Anterior cingulate cortex (tissue), 58 donors: ENCODE measurements at regions not wholly inside any gene's neighbourhood (a gene's known extent, or its start where the extent isn't known, plus 50 kb on each side); places are given as distances from the start of the nearest gene placed in this dataset.

Experiments
- DNase-seq, 58 donors: peaks; one replicate each; lab custom pipeline; 2025; lab: John Stamatoyannopoulos, UW

GRCh38 chr2:41364842-41365241, 683.0 kb upstream of the PKDCC start:
- no peak for DNase-seq

- DNase-seq: no peak
These were observed 671.9 kb upstream of the PKDCC start for GRCh38 chr2:41375901-41376300.

GRCh38 chr2:41377837-41378236, 670.0 kb upstream of the PKDCC start:
- no peak for DNase-seq

- DNase-seq: no peak
These were observed 669.4 kb upstream of the PKDCC start for GRCh38 chr2:41378420-41378819.

GRCh38 chr2:41379496-41380221, 668.2 kb upstream of the PKDCC start:
- DNase-seq: no peak

GRCh38 chr2:41381701-41382100, 666.1 kb upstream of the PKDCC start:
- DNase-seq: no peak

- DNase-seq: no peak
These were observed 660.3 kb upstream of the PKDCC start for GRCh38 chr2:41387519-41387918.

- DNase-seq: no peak
These were observed 654.2 kb upstream of the PKDCC start for GRCh38 chr2:41393621-41394020.

GRCh38 chr2:41394541-41394940, 653.3 kb upstream of the PKDCC start:
- DNase-seq: no peak

GRCh38 chr2:41395692-41396091, 652.1 kb upstream of the PKDCC start:
- DNase-seq: no peak

- DNase-seq: no peak
These were observed 648.3 kb upstream of the PKDCC start for GRCh38 chr2:41399437-41400087.

GRCh38 chr2:41400088-41400665, 647.6 kb upstream of the PKDCC start:
- DNase-seq: no peak

- DNase-seq: no peak
These were observed 642.4 kb upstream of the PKDCC start for GRCh38 chr2:41405441-41405840.

GRCh38 chr2:41409328-41409727, 638.5 kb upstream of the PKDCC start:
- no peak for DNase-seq

- DNase-seq: no peak
These were observed 637.8 kb upstream of the PKDCC start for GRCh38 chr2:41410011-41410410.

- no peak for DNase-seq
These were observed 633.9 kb upstream of the PKDCC start for GRCh38 chr2:41413813-41414485.

GRCh38 chr2:41414486-41415230, 633.2 kb upstream of the PKDCC start:
- DNase-seq: no peak

- no peak for DNase-seq
These were observed 630.3 kb upstream of the PKDCC start for GRCh38 chr2:41417511-41417910.

- DNase-seq: no peak
These were observed 627.6 kb upstream of the PKDCC start for GRCh38 chr2:41420219-41420618.

- no peak for DNase-seq
These were observed 626.9 kb upstream of the PKDCC start for GRCh38 chr2:41420872-41421271.

GRCh38 chr2:41431756-41432155, 616.1 kb upstream of the PKDCC start:
- DNase-seq: no peak
